GM10248 (cell line): ENCODE measurements at regions not wholly inside any gene's neighbourhood (a gene's known extent, or its start where the extent isn't known, plus 50 kb on each side); places are given as distances from the start of the nearest gene placed in this dataset.

Experiments
- CTCF ChIA-PET: fragments of 300-600 bp; sonication (Branson Sonifier 250); formaldehyde crosslinking; extraction: SDS; loops from one replicate; lab custom pipeline; 2021; ENCODE audit warnings: antibody characterized with exemption; lab: Yijun Ruan, JAX
- POLR2A ChIA-PET: fragments of 350-650 bp; sonication (Branson Sonifier 250); formaldehyde crosslinking; extraction: SDS; loops from one replicate; lab custom pipeline; 2020; ENCODE audit warnings: antibody characterized with exemption; lab: Yijun Ruan, JAX
- DNase-seq: peaks from one replicate; pipeline ENCODE4 v3.0.0; 2012; ENCODE audit errors: extremely low spot score
- TF ChIP-seq, protein P1 (sequence below): IDR thresholded peaks from 2 replicates; pipeline ENCODE4 v1.5.1; 2012; ENCODE audit warnings: mild to moderate bottlenecking, low read depth; ENCODE audit errors: extremely low read depth, missing control alignments, control extremely low read depth

DNA sequence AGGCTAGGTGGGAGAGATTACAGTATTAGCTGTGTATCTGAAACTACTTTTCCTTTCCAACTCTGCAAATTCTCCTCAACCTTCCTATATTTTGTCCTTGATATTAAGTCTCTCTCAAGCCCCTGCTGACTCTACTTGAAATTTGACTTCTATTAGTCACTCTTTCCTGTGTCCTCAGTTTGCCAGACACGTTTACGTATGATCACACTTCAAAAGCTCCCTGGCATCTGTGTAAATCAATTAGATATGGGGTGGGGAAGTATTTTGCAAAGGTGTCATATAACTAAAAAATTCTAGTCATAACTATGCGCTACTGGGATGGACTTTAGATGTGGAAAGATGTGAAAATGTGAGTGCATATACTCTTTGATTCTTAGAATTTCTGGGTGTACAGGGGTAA is 67.4 kb upstream of the ARHGAP24 start:
- CTCF ChIA-PET, result no interaction called here
- TF ChIP-seq, protein P1, sequence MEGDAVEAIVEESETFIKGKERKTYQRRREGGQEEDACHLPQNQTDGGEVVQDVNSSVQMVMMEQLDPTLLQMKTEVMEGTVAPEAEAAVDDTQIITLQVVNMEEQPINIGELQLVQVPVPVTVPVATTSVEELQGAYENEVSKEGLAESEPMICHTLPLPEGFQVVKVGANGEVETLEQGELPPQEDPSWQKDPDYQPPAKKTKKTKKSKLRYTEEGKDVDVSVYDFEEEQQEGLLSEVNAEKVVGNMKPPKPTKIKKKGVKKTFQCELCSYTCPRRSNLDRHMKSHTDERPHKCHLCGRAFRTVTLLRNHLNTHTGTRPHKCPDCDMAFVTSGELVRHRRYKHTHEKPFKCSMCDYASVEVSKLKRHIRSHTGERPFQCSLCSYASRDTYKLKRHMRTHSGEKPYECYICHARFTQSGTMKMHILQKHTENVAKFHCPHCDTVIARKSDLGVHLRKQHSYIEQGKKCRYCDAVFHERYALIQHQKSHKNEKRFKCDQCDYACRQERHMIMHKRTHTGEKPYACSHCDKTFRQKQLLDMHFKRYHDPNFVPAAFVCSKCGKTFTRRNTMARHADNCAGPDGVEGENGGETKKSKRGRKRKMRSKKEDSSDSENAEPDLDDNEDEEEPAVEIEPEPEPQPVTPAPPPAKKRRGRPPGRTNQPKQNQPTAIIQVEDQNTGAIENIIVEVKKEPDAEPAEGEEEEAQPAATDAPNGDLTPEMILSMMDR, result no peak
- DNase-seq, result no peak
- POLR2A ChIA-PET, result no interaction called here

DNA sequence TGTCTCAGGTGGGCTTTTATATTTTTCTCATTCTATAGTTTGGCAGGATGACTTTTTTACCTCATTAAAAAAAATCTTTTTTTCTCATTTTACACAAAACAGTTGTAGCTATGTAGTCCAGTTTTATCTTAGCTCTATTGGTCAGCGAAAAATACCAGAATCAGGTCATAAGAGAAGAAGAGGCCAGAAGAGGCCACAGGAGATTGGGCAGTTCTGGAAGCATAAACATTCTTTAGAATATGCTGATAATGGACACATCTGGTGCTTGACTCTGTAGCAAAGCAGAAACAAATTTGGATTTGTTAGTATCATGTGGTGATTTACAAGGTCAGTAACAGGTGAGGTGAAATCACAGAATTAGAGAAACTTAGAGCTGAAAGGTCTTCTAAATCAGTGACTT is 66.6 kb upstream of the ARHGAP24 start:
- ChIA-PET CTCF (no interaction called here), POLR2A (no interaction called here)
- DNase-seq, result no peak
- TF ChIP-seq, protein P1, result no peak

DNA sequence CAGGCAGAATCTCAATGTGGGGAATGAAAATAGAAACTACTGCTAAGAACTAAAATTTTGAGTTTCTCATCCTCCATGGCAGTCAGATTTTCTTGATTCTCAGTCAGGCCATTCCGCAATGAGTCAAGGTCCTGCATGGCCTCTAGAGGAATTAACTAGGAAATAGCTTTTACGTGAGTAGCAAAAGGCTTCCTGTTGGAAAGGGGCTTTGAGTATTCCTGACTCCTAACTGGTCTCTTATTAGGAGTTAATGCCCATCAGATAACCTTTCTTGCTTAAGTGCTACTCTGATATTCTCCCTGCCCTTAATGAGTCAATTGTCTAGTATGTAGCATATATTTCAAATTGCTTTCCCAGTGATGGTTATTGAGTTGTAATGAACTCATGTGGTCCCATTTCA is 65.7 kb upstream of the ARHGAP24 start:
- CTCF ChIA-PET, result no interaction called here
- no peak for DNase-seq
- POLR2A ChIA-PET, result no interaction called here
- TF ChIP-seq, protein P1, result no peak

DNA sequence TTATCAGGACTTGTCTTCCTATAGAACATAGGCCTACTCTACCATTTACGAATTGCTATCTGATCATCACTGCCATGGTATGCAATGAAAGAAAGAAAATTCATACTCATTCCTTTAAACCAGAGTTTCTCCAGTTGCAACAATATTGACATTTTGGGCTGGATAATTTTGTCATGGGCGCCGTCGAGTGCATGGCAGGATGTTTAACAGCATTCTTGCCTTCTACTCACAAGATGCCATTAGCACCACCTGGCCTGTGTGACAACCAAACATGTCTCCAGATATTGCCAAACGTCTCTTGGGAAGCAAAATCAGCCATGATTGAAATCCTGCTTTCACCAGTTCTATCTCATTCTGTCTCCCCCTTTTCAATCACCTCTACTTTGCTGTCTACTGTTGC is 63.6 kb upstream of the ARHGAP24 start:
- CTCF ChIA-PET, result no interaction called here
- POLR2A ChIA-PET, result no interaction called here
- TF ChIP-seq, protein P1, result no peak
- DNase-seq, result no peak

DNA sequence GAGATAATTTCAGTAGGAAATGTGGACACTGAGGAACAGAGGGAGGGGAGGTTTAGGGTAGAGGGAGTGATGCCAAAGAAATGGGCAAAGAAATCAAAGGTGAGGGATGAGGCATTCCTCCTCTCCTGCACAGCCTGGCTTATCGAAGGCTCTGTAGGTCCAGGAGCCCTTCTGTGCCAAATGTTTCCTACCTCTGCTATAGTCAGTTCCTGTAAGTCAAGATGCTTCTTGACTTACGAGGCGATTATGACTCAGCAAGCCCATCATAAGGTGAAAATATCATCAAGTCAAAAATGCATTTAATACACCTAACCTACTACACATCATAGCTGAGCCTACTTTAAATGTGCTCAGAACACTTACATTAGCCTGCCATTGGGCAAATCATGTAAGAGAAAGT is 60.0 kb upstream of the ARHGAP24 start:
- ChIA-PET POLR2A (no interaction called here), CTCF (no interaction called here)
- no peak for DNase-seq
- TF ChIP-seq, protein P1, result no peak

DNA sequence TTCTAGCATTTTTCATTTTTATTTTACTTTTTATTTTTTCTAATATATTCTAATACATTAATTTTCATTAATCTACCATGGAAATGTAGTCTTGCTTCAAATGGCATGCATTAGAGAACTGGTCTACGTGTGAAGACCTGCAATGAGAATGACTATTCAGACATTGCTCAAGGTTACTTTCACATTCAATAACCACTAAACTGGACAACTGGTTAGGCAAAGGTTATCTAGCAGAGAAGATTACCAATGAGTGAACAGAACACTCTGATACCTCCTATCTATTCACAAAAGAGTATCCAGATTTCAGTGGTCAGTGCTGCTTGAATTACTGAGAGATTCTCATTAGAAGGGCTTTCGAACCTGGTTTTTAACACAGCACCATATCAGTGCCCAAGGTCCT is 58.9 kb upstream of the ARHGAP24 start:
- TF ChIP-seq, protein P1, result no peak
- ChIA-PET CTCF (interaction anchor here (2.4 kb wide), 1 partner anchor 332 kb away, joined by 20 read pairs; no protein-coding TSS in a partner anchor), POLR2A (no interaction called here)
- DNase-seq, result no peak

DNA sequence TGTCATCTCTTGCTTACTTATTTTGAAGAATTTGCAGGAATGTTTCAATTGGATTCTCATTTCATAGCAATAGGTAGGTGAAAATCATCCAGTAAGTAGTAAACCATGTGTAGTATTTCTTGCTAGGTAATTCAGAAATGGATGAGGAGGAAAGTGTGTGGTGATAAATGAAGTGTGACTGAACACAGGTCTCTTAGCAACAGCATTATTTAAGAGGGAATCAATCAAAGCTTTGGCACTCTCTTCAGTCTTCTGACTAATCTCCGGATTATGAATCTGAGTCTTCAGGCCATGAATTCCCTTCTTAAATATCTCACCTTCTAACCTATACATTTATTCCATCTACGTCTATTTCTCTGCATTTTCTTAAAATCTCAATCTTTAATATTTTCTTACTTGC is 55.8 kb upstream of the ARHGAP24 start:
- CTCF ChIA-PET, result no interaction called here
- TF ChIP-seq, protein P1, result no peak
- POLR2A ChIA-PET, result no interaction called here
- no peak for DNase-seq
